Breast epithelium (tissue), 4 donors: ENCODE measurements at regions not wholly inside any gene's neighbourhood (a gene's known extent, or its start where the extent isn't known, plus 50 kb on each side); places are given as distances from the start of the nearest gene placed in this dataset.

Experiments
- DNase-seq, 2 donors: peaks; one replicate each; pipeline ENCODE4 v3.0.0-alpha.2; 2019; ENCODE audit warnings: low spot score in 2 of 2
- H3K27ac ChIP-seq, 2 donors: fragments of 200-600 bp; sonication (generic) in 1 of 2; one replicate each; pipeline ENCODE4 v1.5.1; 2016 to 2019; ENCODE audit warnings: mild to moderate bottlenecking in 1 of 2
- H3K27me3 ChIP-seq, 2 donors: fragments of 200-600 bp; sonication (generic) in 1 of 2; one replicate each; pipeline versions ENCODE4 v1.5.1 to v1.6.0; 2017 to 2019; ENCODE audit warnings: control low read depth in 1 of 2, mild to moderate bottlenecking in 1 of 2
- H3K36me3 ChIP-seq: fragments of 200-600 bp; one replicate; pipeline ENCODE4 v1.5.1; 2019
- H3K4me1 ChIP-seq, 2 donors: fragments of 200-600 bp; sonication (generic); one replicate each; pipeline ENCODE4 v1.5.1; 2016 to 2019; ENCODE audit warnings: control low read depth in 1 of 2
- H3K4me3 ChIP-seq, 3 donors: fragments of 200-600 bp; sonication (generic); 1 replicate in 2 of 3; 2 replicates in 1 of 3; pipeline ENCODE4 v1.5.1; 2016 to 2019; ENCODE audit warnings: mild to moderate bottlenecking in 3 of 3, moderate library complexity in 2 of 3
- H3K9me3 ChIP-seq, 2 donors: fragments of 200-600 bp; sonication (generic) in 1 of 2; one replicate each; pipeline ENCODE4 v1.5.1; 2016 to 2019; ENCODE audit warnings: control low read depth in 1 of 2
- POLR2A ChIP-seq: fragments of 450-650 bp; IDR thresholded peaks from one replicate; pipeline ENCODE4 v1.6.1; 2016; ENCODE audit warnings: antibody characterized with exemption, mild to moderate bottlenecking, moderate library complexity
- POLR2AphosphoS5 ChIP-seq, 3 donors: sonication (generic); formaldehyde crosslinking; IDR thresholded peaks; one replicate each; pipeline ENCODE4 v1.6.1; 2017; ENCODE audit warnings: antibody characterized with exemption in 3 of 3
- intact Hi-C: fragments of 100-400 bp; cut with DNase I; formaldehyde crosslinking; loops from one replicate; pipeline ENCODE4 v1.15.1; 2023; ENCODE audit warnings: low total_unique reads
- TF ChIP-seq, protein P1 (sequence below), 3 donors: fragments of 450-650 bp; IDR thresholded peaks; one replicate each; pipeline ENCODE4 v1.5.1; 2016 to 2017; ENCODE audit warnings: antibody characterized with exemption in 3 of 3, mild to moderate bottlenecking in 3 of 3, moderate library complexity in 3 of 3

GRCh38 chr4:52196606-52197130 is 145.6 kb downstream of the SPATA18 start:
- Histone ChIP-seq H3K27me3 (no peaks in the 10 kb centered on the region), H3K4me1 (no peaks in the 10 kb centered on the region), H3K9me3 (no peaks in the 10 kb centered on the region), H3K36me3 (no peaks in the 10 kb centered on the region), H3K4me3 (no peak overlapping the region), H3K27ac (no peak overlapping the region)
- intact Hi-C loops = no loop called here
- DNase-seq = no peak
- TF ChIP-seq, protein P1, sequence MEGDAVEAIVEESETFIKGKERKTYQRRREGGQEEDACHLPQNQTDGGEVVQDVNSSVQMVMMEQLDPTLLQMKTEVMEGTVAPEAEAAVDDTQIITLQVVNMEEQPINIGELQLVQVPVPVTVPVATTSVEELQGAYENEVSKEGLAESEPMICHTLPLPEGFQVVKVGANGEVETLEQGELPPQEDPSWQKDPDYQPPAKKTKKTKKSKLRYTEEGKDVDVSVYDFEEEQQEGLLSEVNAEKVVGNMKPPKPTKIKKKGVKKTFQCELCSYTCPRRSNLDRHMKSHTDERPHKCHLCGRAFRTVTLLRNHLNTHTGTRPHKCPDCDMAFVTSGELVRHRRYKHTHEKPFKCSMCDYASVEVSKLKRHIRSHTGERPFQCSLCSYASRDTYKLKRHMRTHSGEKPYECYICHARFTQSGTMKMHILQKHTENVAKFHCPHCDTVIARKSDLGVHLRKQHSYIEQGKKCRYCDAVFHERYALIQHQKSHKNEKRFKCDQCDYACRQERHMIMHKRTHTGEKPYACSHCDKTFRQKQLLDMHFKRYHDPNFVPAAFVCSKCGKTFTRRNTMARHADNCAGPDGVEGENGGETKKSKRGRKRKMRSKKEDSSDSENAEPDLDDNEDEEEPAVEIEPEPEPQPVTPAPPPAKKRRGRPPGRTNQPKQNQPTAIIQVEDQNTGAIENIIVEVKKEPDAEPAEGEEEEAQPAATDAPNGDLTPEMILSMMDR (IDR thresholded peaks at IDR 0.05) = no peak
- no peak for TF ChIP-seq POLR2A
- TF ChIP-seq POLR2AphosphoS5 (IDR thresholded peaks at IDR 0.05) = no peak

DNA sequence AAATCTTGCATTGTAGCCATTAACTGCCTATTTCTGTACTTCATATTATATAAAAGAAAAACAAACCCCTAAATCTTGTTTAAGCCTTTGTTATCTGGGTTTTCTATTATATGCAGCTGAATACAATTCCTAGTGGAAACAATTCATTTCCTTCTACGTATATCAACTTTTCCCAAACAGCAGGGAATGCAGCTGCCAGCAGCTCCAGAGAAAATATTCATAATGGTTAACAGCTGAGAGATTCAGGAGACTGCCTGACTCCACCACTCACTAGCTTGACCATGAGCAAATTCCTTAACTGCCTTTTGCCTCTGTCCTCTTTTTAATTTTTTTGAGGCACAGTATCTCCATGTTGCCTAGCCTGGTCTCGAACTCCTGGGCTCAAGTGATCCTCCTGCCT is 146.2 kb downstream of the SPATA18 start:
- no peaks in the 10 kb centered on the region for H3K9me3 ChIP-seq
- H3K27me3 ChIP-seq = no peaks in the 10 kb centered on the region
- intact Hi-C loops = no loop called here
- no peaks in the 10 kb centered on the region for H3K4me1 ChIP-seq
- H3K4me3 ChIP-seq = no peak overlapping the region
- DNase-seq = no peak
- H3K27ac ChIP-seq = no peak overlapping the region
- TF ChIP-seq POLR2AphosphoS5 (IDR thresholded peaks at IDR 0.05) = no peak
- TF ChIP-seq, protein P1 (IDR thresholded peaks at IDR 0.05) = no peak
- TF ChIP-seq POLR2A = no peak
- H3K36me3 ChIP-seq = no peaks in the 10 kb centered on the region

GRCh38 chr4:52198294-52198693 is 147.2 kb downstream of the SPATA18 start:
- H3K4me1 ChIP-seq = no peaks in the 10 kb centered on the region
- no peak for DNase-seq
- intact Hi-C loops = no loop called here
- no peak overlapping the region for H3K27ac ChIP-seq
- no peaks in the 10 kb centered on the region for H3K9me3 ChIP-seq
- H3K36me3 ChIP-seq = no peaks in the 10 kb centered on the region
- no peaks in the 10 kb centered on the region for H3K27me3 ChIP-seq
- no peak for TF ChIP-seq POLR2AphosphoS5 (IDR thresholded peaks at IDR 0.05)
- no peak for TF ChIP-seq POLR2A
- TF ChIP-seq, protein P1 (IDR thresholded peaks at IDR 0.05) = no peak
- H3K4me3 ChIP-seq = no peak overlapping the region

- Histone ChIP-seq H3K4me1 (no peaks in the 10 kb centered on the region), H3K4me3 (no peak overlapping the region), H3K27me3 (no peaks in the 10 kb centered on the region), H3K36me3 (no peaks in the 10 kb centered on the region), H3K27ac (no peak overlapping the region), H3K9me3 (no peaks in the 10 kb centered on the region)
- intact Hi-C loops = no loop called here
- DNase-seq = no peak
- TF ChIP-seq POLR2AphosphoS5 (IDR thresholded peaks at IDR 0.05) = no peak
- TF ChIP-seq, protein P1 (IDR thresholded peaks at IDR 0.05) = no peak
- TF ChIP-seq POLR2A = no peak
Observed at GRCh38 chr4:52199574-52200338, 148.7 kb downstream of the SPATA18 start.

DNA sequence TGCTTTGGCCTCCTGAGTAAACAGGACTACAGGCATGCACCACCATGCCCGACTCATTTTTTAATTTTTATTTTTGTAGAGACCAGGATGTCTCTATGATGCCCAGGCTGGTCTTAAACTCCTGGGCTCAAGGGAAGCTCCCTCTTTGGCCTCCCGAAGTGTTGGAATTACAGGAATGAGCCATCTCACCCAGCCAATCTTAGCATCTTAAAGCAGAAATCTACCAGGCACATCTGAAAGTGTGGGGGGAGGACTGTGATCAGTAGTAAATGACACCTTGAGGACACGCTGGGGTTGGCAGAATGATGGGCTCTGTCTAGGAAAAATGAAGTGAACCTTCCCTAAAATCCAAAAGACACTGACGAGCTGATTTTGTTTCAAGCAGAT is 149.2 kb downstream of the SPATA18 start:
- intact Hi-C loops = no loop called here
- TF ChIP-seq POLR2A = no peak
- TF ChIP-seq, protein P1 (IDR thresholded peaks at IDR 0.05) = no peak
- no peak for TF ChIP-seq POLR2AphosphoS5 (IDR thresholded peaks at IDR 0.05)
- Histone ChIP-seq H3K36me3 (no peaks in the 10 kb centered on the region), H3K4me3 (no peak overlapping the region), H3K27ac (no peak overlapping the region), H3K9me3 (no peaks in the 10 kb centered on the region), H3K27me3 (no peaks in the 10 kb centered on the region), H3K4me1 (no peaks in the 10 kb centered on the region)
- no peak for DNase-seq
